H1 (cell line): ENCODE measurements at regions not wholly inside any gene's neighbourhood (a gene's known extent, or its start where the extent isn't known, plus 50 kb on each side); places are given as distances from the start of the nearest gene placed in this dataset.

Experiments
- HDAC2 ChIP-seq, 2 experiments: fragments of 300-600 bp in 1 of 2; sonication (generic) in 1 of 2; IDR thresholded peaks; 2 replicates each; pipeline ENCODE4 v1.6.1; 2011 to 2012; ENCODE audit warnings: low read depth in 2 of 2, low read length in 2 of 2, mild to moderate bottlenecking in 2 of 2, moderate library complexity in 2 of 2, borderline replicate concordance in 1 of 2, inconsistent platforms in 1 of 2
- POU5F1 ChIP-seq: IDR thresholded peaks from 2 replicates; pipeline ENCODE4 v1.6.1; 2011; ENCODE audit warnings: low read depth, mild to moderate bottlenecking, low read length, moderate library complexity
- SIX5 ChIP-seq: IDR thresholded peaks from 2 replicates; pipeline ENCODE4 v1.6.1; 2011; ENCODE audit warnings: mild to moderate bottlenecking, low read depth, low read length

- TF ChIP-seq HDAC2 (IDR thresholded peaks at IDR 0.05; ENCODE audit: borderline replicate concordance in 1 of 2, low read depth in 2 of 2, low read length in 2 of 2) (no peak), POU5F1 (no peak), SIX5 (no peak)
Observed at GRCh38 chr3:148631124-148631903, 66.4 kb upstream of the AGTR1 start (continued).
